ENCODE measurements at regions not wholly inside any gene's neighbourhood (a gene's known extent, or its start where the extent isn't known, plus 50 kb on each side); places are given as distances from the start of the nearest gene placed in this dataset.

DNA sequence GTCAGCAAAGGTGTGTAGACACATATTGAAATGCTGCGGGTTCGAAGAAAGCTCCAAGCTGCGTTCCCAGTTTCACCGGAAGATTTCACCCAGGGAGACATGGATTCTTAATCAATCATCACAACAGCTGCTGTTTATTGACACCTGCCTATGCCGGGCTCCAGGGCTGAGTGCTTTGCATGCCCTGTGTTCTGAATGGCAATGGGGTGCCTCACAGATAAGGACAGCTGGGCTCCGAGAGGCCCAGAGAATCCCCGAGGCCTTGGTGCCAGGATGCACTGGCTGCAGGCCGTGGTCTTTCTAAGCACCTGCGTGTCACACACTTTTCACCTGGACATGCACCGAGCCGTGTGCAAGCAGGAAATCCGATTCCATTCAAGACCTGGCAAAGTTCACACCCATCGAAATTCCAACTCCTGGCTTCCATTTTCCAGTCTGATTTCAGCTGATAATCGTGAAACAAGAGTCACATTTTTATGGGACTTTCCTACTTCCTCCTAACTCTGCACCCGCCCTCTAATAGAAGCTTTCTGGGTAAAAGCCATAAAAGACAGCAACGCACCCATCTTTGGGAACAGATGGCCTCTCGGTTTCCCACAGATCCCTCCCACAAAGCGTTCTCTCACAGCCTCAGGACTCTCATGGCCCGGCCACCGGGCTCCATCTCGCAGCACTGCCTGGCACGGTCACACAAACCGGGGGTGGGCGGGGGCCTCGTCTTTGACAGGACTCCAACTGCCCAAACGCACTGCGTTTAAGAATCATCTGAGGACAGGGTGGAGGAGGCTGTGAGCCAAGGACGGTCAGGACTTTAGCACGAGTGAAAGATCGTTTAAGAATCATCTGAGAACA, 245.6 kb upstream of the SALL3 start:
- H3F3A ChIP-seq (ENCODE audit: control insufficient read depth, insufficient read depth), result no peaks in the 10 kb centered on the region
- no peak overlapping the region for H3K4me3 ChIP-seq (ENCODE audit: low read length)
- no peaks in the 10 kb centered on the region for H3K9me3 ChIP-seq (ENCODE audit: control insufficient read depth, insufficient read depth, low read length)
- H3K79me2 ChIP-seq (ENCODE audit: control insufficient read depth, low read length), result no peaks in the 10 kb centered on the region
- no peaks in the 10 kb centered on the region for H3K9me2 ChIP-seq (replicated peaks; ENCODE audit: control insufficient read depth, low read length)
- H4K20me1 ChIP-seq (ENCODE audit: control insufficient read depth, insufficient read depth, low read depth, low read length), result no peaks in the 10 kb centered on the region
- H3K4me1 ChIP-seq (ENCODE audit: control insufficient read depth, low read length), result no peaks in the 10 kb centered on the region
- no peaks in the 10 kb centered on the region for H3K27me3 ChIP-seq (ENCODE audit: control insufficient read depth, low read length)
- TF ChIP-seq, protein P1, sequence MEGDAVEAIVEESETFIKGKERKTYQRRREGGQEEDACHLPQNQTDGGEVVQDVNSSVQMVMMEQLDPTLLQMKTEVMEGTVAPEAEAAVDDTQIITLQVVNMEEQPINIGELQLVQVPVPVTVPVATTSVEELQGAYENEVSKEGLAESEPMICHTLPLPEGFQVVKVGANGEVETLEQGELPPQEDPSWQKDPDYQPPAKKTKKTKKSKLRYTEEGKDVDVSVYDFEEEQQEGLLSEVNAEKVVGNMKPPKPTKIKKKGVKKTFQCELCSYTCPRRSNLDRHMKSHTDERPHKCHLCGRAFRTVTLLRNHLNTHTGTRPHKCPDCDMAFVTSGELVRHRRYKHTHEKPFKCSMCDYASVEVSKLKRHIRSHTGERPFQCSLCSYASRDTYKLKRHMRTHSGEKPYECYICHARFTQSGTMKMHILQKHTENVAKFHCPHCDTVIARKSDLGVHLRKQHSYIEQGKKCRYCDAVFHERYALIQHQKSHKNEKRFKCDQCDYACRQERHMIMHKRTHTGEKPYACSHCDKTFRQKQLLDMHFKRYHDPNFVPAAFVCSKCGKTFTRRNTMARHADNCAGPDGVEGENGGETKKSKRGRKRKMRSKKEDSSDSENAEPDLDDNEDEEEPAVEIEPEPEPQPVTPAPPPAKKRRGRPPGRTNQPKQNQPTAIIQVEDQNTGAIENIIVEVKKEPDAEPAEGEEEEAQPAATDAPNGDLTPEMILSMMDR (IDR thresholded peaks at IDR 0.05; ENCODE audit: low read depth, low read length, poor library complexity, severe bottlenecking), result no peak
- no peak for TF ChIP-seq EZH2phosphoT487 (IDR thresholded peaks at IDR 0.05; ENCODE audit: borderline replicate concordance, low read length)
- no peak overlapping the region for H3K4me2 ChIP-seq (ENCODE audit: low read length)
- H3K36me3 ChIP-seq (ENCODE audit: control insufficient read depth, low read length), result no peaks in the 10 kb centered on the region
- H3K27ac ChIP-seq (ENCODE audit: low read depth, low read length), result no peak overlapping the region

DNA sequence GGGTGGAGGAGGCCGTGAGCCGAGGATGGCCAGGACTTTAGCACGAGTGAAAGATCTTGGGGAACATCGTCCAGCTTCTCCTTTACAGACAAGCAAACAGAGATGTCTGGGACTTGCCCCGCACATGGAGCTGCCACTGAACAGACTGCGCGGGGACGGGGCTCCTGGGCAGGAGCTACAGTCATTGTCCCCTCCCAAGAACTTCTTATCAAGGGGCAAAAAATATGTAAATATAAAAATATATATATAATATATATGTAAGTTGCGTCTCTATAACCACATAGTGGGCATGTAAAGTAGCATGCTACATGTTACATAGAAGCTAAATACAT, 245.0 kb upstream of the SALL3 start:
- H3K27ac ChIP-seq (ENCODE audit: low read depth, low read length), result no peak overlapping the region
- H3K4me1 ChIP-seq (ENCODE audit: control insufficient read depth, low read length), result no peaks in the 10 kb centered on the region
- H3K79me2 ChIP-seq (ENCODE audit: control insufficient read depth, low read length), result no peaks in the 10 kb centered on the region
- H3K27me3 ChIP-seq (ENCODE audit: control insufficient read depth, low read length), result no peaks in the 10 kb centered on the region
- no peaks in the 10 kb centered on the region for H3F3A ChIP-seq (ENCODE audit: control insufficient read depth, insufficient read depth)
- H3K36me3 ChIP-seq (ENCODE audit: control insufficient read depth, low read length), result no peaks in the 10 kb centered on the region
- TF ChIP-seq EZH2phosphoT487 (IDR thresholded peaks at IDR 0.05; ENCODE audit: borderline replicate concordance, low read length), result no peak
- TF ChIP-seq, protein P1 (IDR thresholded peaks at IDR 0.05; ENCODE audit: low read depth, low read length, poor library complexity, severe bottlenecking), result no peak
- no peaks in the 10 kb centered on the region for H3K9me3 ChIP-seq (ENCODE audit: control insufficient read depth, insufficient read depth, low read length)
- H3K9me2 ChIP-seq (replicated peaks; ENCODE audit: control insufficient read depth, low read length), result no peaks in the 10 kb centered on the region
- H3K4me3 ChIP-seq (ENCODE audit: low read length), result no peak overlapping the region
- H3K4me2 ChIP-seq (ENCODE audit: low read length), result no peak overlapping the region
- no peaks in the 10 kb centered on the region for H4K20me1 ChIP-seq (ENCODE audit: control insufficient read depth, insufficient read depth, low read depth, low read length)

- Histone ChIP-seq H4K20me1 (ENCODE audit: control insufficient read depth, insufficient read depth, low read depth, low read length) (no peaks in the 10 kb centered on the region), H3K4me3 (ENCODE audit: low read length) (no peak overlapping the region), H3K4me2 (ENCODE audit: low read length) (no peak overlapping the region), H3K27me3 (ENCODE audit: control insufficient read depth, low read length) (no peaks in the 10 kb centered on the region), H3K79me2 (ENCODE audit: control insufficient read depth, low read length) (no peaks in the 10 kb centered on the region), H3K27ac (ENCODE audit: low read depth, low read length) (no peak overlapping the region), H3K4me1 (ENCODE audit: control insufficient read depth, low read length) (no peaks in the 10 kb centered on the region), H3K36me3 (ENCODE audit: control insufficient read depth, low read length) (no peaks in the 10 kb centered on the region), H3K9me2 (replicated peaks; ENCODE audit: control insufficient read depth, low read length) (no peaks in the 10 kb centered on the region), H3K9me3 (ENCODE audit: control insufficient read depth, insufficient read depth, low read length) (no peaks in the 10 kb centered on the region), H3F3A (ENCODE audit: control insufficient read depth, insufficient read depth) (no peaks in the 10 kb centered on the region)
- TF ChIP-seq, protein P1 (IDR thresholded peaks at IDR 0.05; ENCODE audit: low read depth, low read length, poor library complexity, severe bottlenecking), result no peak
- no peak for TF ChIP-seq EZH2phosphoT487 (IDR thresholded peaks at IDR 0.05; ENCODE audit: borderline replicate concordance, low read length)
Observed at GRCh38 chr18:78735131-78736014, 244.2 kb upstream of the SALL3 start.
